Prostate gland (tissue), 2 donors: ENCODE measurements at regions not wholly inside any gene's neighbourhood (a gene's known extent, or its start where the extent isn't known, plus 50 kb on each side); places are given as distances from the start of the nearest gene placed in this dataset.

ENCODE experiments used
- POLR2A ChIP-seq: fragments of 450-650 bp; IDR thresholded peaks from one replicate; pipeline ENCODE4 v1.6.1; 2016; ENCODE audit warnings: antibody characterized with exemption, mild to moderate bottlenecking
- POLR2AphosphoS5 ChIP-seq: sonication (generic); formaldehyde crosslinking; IDR thresholded peaks from one replicate; pipeline ENCODE4 v1.6.1; 2017; ENCODE audit warnings: antibody characterized with exemption
- TF ChIP-seq, protein P1 (sequence below), 4 experiments: fragments of 200-600 bp in 2 of 4; fragments of 450-650 bp in 2 of 4; sonication (generic) in 2 of 4; IDR thresholded peaks; 1 replicate in 3 of 4; 2 replicates in 1 of 4; pipeline ENCODE4 v1.5.1; 2016 to 2019; ENCODE audit warnings: antibody characterized with exemption in 4 of 4, mild to moderate bottlenecking in 2 of 4, moderate library complexity in 2 of 4

DNA sequence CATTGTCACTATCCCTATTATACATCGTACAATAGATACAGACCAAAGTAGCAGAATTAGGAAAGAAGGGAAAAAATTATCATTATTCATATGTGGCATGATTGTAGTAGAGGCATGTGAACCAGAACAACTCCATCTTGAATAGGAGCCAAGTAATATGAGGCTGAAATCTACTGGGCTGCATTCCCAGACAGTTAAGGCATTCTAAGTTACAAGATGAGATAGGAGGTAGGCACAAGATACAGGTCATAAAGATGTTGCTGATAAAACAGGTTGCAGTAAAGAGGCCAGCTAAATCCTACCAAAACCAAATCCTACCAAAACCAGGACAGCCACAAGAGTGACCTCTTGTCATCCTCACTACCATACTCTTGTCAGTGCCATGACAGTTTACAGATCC lies 1035.4 kb upstream of the SEMA6D start:
- TF ChIP-seq, protein P1, sequence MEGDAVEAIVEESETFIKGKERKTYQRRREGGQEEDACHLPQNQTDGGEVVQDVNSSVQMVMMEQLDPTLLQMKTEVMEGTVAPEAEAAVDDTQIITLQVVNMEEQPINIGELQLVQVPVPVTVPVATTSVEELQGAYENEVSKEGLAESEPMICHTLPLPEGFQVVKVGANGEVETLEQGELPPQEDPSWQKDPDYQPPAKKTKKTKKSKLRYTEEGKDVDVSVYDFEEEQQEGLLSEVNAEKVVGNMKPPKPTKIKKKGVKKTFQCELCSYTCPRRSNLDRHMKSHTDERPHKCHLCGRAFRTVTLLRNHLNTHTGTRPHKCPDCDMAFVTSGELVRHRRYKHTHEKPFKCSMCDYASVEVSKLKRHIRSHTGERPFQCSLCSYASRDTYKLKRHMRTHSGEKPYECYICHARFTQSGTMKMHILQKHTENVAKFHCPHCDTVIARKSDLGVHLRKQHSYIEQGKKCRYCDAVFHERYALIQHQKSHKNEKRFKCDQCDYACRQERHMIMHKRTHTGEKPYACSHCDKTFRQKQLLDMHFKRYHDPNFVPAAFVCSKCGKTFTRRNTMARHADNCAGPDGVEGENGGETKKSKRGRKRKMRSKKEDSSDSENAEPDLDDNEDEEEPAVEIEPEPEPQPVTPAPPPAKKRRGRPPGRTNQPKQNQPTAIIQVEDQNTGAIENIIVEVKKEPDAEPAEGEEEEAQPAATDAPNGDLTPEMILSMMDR (IDR thresholded peaks at IDR 0.05) = no peak
- no peak for TF ChIP-seq POLR2A
- peak; percentile 42 for TF ChIP-seq POLR2AphosphoS5
